ENCODE measurements at regions not wholly inside any gene's neighbourhood (a gene's known extent, or its start where the extent isn't known, plus 50 kb on each side); places are given as distances from the start of the nearest gene placed in this dataset.
"Not testable (repeated sequence)": the region's sequence is repeated elsewhere in the genome, so short reads cannot be mapped to it uniquely, and the experiment has no call there.

DNA sequence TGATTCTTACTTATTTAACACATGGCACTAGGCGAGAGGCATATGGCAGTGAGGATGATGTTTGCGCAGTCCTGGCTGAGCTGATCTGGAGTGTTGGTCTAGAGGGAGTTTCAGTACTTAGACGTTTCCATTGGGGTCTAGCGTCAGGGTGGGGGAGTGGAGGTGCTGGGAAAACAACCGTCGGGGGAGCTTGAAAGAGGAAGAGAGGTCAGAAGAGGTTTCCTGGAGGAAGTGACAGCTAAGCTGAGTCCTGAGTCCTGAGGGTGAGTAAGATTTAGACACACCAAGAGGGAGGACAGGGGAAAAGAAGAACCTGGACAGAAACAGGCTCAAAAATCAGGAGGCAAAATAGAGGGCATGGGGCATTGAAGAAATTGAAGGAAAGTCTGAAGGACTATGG lies 81.4 kb downstream of the ALOX5AP start:
- DNase-seq (ENCODE audit: low read depth in 3 of 3), result no peak

DNA sequence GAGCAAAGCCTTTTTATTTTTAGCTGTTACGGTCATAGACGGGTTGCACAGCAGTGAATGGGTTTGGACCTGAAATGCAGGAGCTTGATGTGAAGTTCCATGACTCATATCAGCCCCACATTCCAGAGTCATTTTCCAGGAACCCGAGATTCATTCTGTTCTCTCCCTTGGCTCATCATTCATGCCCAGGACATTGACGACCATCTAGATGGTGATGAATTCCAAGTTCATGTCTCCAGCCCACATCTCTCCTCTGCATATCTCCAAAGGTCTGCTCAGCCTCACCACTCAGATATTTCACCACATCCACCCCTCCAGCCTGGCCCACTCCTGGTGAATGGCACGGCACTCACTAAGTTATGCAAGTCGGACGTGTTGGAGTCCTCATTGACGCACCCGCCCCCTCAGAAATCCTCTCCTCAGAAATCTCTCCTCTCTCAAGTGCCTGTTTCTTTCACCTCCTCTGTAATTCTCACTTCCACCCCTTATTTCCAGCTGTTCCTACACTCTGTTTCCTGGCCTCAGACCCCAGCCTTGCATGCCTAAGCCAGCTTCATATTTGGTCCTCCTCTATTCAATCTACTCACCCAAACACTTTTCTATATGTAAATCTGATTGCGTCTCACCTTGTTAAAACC lies 83.1 kb downstream of the ALOX5AP start:
- DNase-seq (ENCODE audit: low read depth in 3 of 3), result no peak

DNA sequence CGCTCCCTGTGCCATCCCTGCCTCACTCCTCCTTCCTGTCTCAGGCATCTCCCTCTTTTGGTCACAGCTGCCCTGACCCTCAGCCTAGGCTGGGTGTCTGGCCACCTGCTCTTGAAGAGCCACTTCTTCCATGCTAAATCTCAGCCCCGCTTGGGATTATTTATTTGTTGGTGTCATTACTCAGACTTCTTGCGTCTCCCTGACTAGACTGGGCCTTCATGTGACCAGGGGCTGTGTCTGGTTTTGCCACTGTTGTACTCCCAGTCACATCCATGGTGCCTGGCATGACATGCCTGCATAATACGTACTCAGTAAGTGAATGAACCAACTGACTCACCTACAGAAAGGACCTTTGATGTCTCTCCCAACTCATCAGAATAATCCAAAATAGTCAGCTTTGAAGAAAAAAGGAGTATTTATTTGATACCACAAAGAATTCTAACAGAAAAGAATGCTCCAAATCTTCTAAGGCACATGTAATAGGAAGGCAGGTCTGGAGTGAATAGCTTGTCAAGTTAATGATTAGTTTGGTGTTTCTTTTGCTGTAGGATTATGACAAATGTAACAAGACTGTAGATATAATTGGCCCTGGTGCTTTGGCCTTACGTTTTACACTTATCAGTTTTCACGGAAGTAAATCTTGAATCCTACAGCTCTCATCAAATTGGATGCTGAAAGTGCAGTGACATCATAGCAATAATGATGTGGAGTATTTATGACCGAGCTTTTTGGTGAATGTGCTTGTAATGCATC lies 84.0 kb downstream of the ALOX5AP start:
- no peak for DNase-seq (ENCODE audit: low read depth in 3 of 3)

DNA sequence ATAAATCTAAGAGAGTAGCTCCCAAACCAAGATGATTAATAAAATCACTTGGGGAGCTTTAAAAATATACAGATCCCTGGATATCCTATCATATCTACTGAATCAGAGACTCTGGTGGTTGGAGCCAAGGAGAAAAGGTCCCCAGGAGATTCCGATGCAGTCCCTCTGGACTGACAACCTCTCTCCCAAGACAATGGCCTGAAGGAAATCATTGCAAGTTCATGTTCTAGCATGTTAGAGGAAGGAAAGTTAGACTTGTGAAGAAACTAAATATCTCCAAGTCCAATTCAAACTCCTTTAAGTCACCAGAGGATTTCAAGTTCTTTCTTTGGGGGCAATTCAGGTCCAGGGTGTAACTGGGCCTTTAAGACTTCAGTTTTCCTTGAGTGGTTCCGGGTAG lies 84.7 kb upstream of the MEDAG start:
- DNase-seq (ENCODE audit: low read depth in 3 of 3), result no peak

DNA sequence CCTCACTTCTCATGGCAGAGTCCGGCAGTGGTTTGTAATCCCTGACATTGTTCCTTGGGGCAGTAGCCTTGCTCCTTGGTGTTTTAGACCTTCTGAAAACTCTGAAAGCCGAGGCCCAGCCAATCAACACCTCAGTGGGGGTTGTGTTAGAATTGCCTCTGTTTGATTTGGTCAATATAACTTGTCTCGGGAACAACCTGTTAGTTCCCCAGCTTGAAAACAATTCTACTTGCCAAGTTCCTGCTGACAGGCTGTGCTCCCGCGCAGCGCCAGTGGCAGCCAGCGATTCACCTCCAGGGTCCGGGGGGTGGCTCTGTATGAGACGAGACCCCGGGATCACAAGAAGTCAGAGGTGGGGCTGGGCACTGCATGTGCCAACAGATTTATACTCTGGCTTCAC lies 81.4 kb upstream of the MEDAG start:
- DNase-seq (ENCODE audit: low read depth in 3 of 3), result no peak

DNA sequence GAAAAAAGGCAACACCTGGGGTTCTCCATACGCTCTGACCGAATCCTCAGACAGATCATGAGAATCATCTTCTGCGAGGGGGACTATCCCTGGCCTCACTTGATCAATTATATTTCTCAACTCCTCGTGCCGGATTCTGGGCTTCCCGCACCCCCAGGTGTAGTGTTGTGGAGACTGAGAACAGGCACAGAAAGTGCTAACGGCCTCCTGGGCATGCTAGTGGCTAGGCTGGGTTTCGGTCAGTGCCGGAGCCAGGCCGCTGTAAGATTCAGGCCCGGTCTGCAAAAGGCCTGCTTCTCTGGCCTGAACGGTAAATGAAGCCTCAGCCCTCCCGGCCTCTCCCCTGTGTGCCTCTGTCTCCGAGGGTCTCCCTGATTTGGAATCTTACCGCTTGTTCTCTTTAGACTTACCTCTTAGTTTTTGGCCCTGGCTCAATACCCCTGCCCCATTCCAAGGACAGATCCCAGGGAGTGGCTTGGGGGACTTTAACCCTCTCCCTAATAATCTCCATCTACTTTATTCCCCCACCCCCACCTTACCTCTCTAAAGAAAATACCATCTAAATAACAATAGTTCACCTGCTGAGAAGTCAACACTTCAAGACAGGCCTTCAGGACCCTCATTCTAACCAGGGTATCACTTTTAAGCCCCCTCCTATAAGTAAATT lies 79.0 kb upstream of the MEDAG start:
- DNase-seq (ENCODE audit: low read depth in 3 of 3), result no peak

DNA sequence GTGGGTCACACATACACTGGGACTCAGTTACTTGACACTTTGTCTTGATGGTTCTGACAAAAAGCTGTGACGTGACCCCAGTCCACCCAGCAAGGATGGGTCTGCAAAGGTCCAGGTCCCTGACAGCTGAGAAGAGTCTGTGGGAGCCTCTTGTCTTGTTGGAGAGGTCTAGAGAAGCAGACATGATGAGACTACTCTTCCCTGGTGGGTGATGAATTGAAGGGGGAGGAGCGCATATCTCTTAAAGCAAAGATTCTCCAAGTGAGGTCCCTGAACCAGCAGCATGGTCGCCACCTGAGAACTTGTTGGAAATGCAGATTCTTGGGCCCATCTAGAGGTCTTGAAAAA lies 78.5 kb upstream of the MEDAG start:
- DNase-seq (ENCODE audit: low read depth in 3 of 3), result no peak

DNA sequence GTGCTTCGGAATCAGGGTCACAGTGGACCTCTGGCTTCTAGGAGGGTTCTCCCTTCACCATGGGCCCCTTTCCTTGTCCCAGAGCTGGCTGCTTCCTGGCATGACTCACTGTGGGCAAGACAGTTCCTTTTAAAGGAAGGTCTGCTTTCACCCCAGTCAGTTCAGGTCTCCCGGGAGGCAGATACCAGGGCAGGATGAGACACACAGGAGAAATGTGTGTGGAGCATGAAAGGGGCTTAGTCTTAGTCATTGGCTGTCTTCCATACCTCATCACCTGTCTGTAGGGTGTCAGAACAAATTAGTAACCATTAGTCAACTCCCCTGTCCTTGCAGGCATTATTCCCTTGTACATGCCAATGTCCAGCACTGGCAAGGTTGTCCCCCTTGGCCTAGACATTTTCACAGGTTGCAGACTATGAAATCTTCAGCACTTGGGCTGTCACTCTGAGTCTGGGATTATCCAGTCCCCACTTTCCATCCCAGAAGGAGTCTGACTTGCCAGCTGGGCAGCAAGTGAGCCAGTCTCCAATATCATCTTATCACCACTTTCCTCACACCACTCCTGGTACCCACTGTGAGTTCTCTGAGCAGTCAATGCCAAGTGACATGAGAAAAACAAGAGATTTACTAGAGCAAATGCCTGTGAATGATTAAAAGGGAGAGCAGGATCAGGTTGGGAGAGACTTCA lies 76.8 kb upstream of the MEDAG start:
- DNase-seq (ENCODE audit: low read depth in 3 of 3), result no peak

DNA sequence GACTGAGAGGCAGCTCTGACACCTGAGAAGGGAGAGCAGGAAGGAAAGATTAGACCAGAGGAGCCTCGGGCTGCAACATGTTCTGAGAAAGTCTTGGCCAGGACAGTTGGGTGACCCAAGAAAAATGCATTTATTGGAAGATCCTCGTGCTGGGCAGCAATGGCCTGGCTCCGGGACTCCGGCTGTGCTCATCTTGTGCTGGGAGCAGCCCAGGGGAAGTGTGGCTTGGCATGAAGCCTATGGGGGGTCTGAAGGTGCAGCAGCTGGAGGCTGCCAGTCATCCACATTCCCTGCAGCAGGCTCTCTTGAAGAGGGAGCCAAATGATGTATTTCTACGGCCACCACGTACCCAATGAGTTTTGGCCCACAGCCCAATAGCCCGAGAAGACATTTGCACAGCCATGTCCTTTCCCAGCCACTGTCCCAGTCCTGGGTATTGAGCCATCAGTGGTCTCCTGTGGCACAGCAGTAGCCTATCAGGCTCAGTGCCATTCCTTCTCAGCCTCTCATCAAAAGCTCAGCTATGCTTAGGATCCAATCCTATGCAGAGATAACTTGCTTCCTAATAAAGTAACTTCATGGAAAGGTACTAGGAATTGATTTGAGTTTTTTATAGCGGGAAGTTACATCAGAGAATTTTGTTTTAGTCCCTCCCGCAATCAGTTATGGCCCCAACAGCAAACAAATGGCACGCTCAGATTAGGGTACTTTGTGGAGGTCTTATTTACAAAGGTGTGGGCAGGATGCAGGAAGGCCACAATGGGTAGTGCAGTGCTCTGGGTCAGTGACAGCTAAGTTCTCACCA lies 76.0 kb upstream of the MEDAG start:
- no peak for DNase-seq (ENCODE audit: low read depth in 3 of 3)

DNA sequence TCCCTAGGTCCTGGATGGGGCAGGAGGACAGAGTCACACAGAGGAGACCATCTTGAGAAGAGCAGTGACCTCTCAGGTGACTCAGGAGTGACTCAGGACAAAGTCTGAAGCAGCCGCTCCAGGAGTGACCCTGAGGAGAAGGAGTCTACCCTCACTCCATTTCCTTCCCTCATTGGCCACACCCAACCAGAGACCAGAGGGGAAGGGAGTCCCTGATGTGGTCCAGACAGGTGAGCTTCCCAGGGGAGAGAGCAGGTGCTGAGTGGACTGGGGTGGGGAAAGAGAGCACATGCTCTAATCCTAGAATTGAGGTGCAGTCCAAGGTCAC lies 75.5 kb upstream of the MEDAG start:
- no peak for DNase-seq (ENCODE audit: low read depth in 3 of 3)

DNA sequence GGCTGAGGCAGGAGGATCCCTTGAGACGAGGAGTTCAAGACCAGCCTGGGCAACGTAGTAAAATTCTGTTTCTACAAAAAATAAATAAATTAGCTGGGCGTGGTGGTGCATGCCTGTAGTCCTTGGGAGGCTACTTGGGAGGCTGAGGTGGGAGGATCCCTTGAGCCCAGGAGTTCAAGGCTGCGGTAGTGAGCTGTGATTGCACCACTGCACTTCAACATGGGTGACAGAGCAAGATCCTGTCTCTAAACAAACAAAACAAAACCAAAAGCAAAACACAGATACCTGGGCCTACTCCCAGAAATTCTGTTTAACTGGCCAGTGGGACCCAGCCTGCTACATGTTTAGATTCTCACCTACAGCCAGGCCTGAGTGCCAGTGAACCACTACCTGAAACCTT lies 74.6 kb upstream of the MEDAG start:
- no peak for DNase-seq (ENCODE audit: low read depth in 3 of 3)

DNA sequence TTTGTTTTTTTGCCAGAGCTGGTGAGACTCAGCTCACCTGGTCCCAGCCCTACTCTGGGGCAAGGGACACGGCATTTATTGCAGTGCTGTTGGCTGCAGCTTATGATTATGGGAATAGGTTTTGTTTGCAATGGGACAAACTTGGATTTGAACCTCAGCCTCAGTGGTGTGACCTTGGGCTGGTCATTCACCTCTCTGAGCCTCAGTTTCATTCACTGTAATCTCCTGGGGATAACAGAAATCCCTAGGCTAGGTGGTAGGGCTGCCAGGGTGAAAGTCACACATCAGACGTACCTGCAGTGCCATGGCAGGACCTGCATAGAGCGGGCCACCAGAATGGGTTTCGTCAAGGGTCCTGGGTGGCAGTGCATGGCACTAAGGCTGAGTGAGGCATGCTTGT lies 73.7 kb upstream of the MEDAG start:
- DNase-seq (ENCODE audit: low read depth in 3 of 3), result no peak

DNA sequence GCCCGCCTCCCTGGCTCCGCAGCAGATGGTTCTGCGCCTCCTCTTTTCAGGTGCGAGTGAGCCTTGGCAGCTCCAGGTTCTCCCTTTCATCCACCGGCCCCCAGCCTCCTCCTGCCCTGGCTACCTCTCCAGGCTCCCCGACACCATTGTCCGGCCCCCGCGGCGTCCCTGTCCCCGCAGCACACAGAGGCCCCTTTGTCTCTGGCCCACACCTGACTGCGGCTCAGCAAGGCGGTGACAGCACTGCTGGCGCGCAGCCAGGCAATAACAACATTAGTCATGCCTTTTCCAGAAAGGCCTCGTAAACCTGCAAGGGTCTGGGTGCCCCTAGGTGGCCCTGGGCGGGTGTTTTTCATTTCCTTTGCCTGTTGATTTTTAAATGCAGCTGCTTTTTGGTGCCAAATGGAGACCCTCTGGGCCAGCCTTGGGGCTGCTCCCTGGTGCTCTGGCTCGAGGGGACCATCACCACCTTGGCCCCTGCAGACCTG lies 73.2 kb upstream of the MEDAG start:
- peak in 1 of 3 experiments; percentile 7 for DNase-seq (ENCODE audit: low read depth in 3 of 3)

DNA sequence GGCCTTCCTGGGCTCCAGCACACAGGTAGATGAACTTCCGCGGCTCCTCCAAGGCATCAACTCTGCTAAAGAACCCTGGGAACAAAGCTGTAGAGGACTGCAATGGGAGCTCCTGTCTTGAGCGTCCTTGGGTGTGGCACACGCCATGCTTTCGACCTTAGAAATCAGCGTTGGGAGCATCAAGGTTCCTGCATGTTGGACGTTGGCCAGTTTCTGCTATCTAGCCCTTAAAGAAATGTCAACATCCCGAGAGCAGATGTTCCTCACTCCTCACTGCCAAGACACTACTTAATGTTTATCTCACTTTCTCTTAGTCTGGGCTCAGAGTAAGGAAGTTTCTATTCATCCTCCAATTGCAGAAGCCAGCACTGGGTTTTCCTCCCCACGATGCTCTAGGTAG lies 70.6 kb upstream of the MEDAG start:
- DNase-seq (ENCODE audit: low read depth in 3 of 3), result no peak

DNA sequence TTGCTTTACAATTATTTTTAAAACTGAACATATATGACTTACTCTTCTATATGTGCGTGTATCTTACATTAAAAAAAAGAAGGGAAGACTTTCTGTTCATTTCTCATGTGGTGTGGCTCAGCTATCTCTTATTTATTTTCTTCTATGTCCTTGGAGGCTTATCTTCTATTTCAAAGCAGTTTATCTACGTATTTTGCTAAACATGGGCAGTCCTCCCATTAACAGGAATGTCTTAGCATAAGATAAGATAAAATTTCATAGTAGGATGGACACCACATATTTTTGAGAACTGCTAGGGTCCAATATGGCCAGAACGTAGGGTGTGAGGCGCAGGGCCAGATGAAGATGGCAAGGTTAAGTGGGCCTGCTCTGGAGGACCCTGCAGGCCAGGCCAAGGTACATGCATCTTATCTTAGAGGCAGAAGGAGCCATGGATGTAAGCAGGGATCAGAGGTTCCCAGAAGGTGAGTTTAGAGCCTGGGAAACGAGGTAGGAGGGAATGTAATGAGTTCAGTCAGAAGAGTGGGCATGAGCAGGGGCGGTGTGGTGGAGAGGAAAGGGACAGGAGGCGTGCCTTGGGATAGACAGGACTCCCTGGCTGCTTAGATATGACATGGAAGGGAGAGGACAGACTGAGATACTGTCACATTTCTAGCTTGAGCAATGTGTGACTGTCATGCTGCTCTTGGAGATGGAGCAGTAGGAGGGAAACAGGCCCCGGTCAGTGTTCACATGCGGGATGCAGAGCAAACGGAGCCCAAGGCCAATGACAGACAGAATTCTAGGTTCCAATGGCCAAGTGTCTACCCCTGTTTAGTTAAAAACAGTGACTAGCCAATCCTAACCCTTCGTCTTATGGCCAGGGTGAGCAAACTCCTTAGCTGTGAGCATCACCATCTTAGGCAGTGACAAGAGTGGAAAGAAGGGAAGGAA lies 68.6 kb upstream of the MEDAG start:
- DNase-seq (ENCODE audit: low read depth in 3 of 3), result no peak

DNA sequence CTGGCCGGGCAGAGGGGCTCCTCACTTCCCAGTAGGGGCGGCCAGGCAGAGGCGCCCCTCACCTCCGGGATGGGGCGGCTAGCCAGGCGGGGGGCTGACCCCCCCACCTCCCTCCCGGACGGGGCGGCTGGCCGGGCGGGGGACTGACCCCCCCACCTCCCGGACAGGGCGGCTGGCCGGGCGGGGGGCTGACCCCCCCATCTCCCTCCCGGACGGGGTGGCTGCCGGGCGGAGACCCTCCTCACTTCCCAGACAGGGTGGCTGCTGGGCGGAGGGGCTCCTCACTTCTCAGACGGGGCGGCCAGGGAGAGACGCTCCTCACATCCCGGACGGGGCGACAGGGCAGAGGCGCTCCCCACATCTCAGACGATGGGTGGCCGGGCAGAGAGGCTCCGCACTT lies 66.4 kb upstream of the MEDAG start:
- not testable (repeated sequence) for DNase-seq (ENCODE audit: low read depth in 3 of 3)

DNA sequence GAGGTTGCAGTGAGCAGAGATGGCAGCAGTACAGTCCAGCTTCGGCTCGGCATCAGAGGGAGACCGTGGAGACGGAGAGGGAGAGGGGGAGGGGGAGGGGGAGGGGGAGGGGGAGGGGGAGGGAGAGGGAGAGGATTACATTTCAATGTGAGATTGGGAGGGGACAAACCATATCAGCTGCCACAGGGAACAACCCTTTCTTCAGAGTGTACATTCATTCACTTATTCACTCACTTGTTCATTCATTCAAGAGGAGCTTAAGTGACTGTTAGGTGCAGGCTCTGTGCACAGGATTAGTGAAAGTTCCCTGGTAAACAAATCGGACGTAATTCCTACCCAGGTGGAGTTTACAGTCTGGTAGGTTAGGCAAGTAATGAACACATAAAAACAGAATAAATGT lies 65.6 kb upstream of the MEDAG start:
- DNase-seq (ENCODE audit: low read depth in 3 of 3), result no peak

DNA sequence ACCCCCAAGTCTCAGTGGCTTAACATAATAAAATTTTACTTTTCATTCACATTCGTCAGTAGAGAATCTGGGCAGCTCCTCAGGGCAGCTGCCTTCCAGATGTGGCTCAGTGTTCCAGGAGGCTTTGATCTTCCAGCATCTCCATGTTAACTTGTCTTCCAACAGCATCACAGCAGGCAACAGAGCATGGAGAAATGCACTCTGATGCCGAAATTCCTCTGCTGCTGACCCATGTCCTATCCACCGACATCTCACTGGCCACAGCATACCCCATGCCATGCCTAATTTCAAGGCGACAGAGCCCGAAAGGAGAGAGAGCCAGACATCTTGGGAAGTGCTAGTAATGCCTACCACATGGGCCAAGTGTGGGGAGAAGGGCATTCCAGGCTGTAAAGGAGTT lies 64.9 kb upstream of the MEDAG start:
- DNase-seq (ENCODE audit: low read depth in 3 of 3), result no peak

DNA sequence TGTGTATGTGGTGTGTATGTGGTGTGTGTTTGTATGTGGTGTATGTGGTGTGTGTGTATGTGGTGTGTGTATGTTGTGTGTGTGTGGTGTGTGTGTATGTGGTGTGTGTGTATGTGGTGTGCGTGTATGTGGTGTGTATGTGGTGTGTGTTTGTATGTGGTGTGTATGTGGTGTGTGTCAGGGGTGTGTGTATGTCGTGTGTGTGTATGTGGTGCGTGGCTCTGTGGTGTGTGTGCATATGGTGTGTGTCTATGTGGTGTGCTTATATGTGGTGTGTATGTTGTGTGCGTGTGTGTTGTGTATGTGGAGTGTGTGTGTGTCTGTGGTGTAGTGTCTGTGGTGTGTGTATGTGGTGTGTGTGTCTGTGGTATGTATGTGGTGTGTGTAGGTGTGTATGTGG lies 62.5 kb upstream of the MEDAG start:
- no peak for DNase-seq (ENCODE audit: low read depth in 3 of 3)

DNA sequence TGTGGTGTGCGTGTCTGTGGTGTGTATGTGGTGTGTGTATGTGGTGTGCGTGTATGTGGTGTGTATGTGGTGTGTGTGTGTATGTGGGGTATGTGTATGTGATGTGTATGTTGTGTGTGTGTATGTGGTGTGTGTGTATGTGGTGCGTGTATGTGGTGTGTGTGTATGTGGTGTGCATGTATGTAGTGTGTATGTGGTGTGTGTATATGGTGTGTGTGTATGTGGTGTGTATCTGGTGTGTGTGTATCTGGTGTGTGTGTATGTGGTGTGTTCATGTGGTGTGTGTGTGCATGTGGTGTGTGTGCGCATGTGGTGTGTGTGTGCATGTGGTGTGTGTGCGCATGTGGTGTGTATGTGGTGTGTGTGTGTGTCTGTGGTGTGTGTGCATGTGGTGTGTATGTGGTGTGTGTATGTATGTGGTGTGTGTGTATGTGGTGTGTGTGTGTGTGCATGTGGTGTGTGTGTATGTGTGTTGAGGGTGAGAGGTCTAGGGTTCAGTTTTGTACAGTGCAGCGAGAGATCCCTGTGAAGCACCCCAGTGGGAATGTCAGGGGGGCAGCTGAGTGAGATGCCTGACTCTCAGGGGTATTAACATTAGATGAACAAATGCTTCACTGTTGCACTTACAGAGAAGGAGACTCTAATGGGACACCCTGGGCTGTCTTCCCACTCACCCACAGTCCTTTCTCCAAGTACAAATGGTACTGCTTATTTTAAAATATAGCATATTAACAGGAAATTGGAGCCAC lies 61.3 kb upstream of the MEDAG start:
- no peak for DNase-seq (ENCODE audit: low read depth in 3 of 3)

All from stimulated activated CD4-positive, alpha-beta T cell treated with anti-CD3 and anti-CD28 coated beads, TNF-alpha, amount 100 ng/mL, for 4 hours (primary cell).